H1 (cell line): ENCODE measurements at regions not wholly inside any gene's neighbourhood (a gene's known extent, or its start where the extent isn't known, plus 50 kb on each side); places are given as distances from the start of the nearest gene placed in this dataset.

Source experiments
- CTCF ChIA-PET: fragments of 300-600 bp; sonication (Branson Sonifier 250); formaldehyde crosslinking; loops from one replicate; lab custom pipeline; 2021; ENCODE audit not compliant: partially characterized antibody; lab: Charles Lee
- POLR2A ChIA-PET: fragments of 300-600 bp; sonication (Branson Sonifier 250); formaldehyde crosslinking; loops from one replicate; lab custom pipeline; 2021; ENCODE audit warnings: inconsistent platforms; ENCODE audit not compliant: partially characterized antibody; lab: Charles Lee
- DNase-seq, 2 experiments: peaks; one replicate each; pipeline versions ENCODE4 v3.0.0 to v3.0.0-alpha.2; 2010 to 2022; ENCODE audit warnings: low spot score in 2 of 2, low read depth in 1 of 2, mixed read lengths in 1 of 2
- FAIRE-seq: peaks from 2 replicates; lab custom pipeline; 2011; peaks lifted over from hg19 to GRCh38; lab: Jason Lieb, UNC
- H2AFZ ChIP-seq: 2 replicates; pipeline ENCODE4 v1.8.1; 2012; ENCODE audit warnings: low read length, inconsistent platforms
- H2AK5ac ChIP-seq: 2 replicates; pipeline ENCODE4 v1.6.1; 2013; ENCODE audit warnings: low read depth, low read length
- H2BK120ac ChIP-seq: replicated peaks from 2 replicates; pipeline ENCODE3; 2013; ENCODE audit warnings: low read depth, low read length, inconsistent platforms
- H2BK12ac ChIP-seq: 2 replicates; pipeline ENCODE4 v1.6.1; 2013; ENCODE audit warnings: low read depth, low read length
- H2BK15ac ChIP-seq: 2 replicates; pipeline ENCODE4 v1.6.1; 2013; ENCODE audit warnings: low read length
- H2BK20ac ChIP-seq: 2 replicates; pipeline ENCODE4 v1.6.1; 2013; ENCODE audit warnings: low read length
- H2BK5ac ChIP-seq: 2 replicates; pipeline ENCODE4 v1.6.1; 2013; ENCODE audit warnings: low read depth, low read length
- H3K14ac ChIP-seq: 2 replicates; pipeline ENCODE4 v1.6.1; 2013; ENCODE audit warnings: inconsistent platforms; ENCODE audit not compliant: insufficient read length
- H3K18ac ChIP-seq: 2 replicates; pipeline ENCODE4 v1.6.1; 2013; ENCODE audit warnings: low read length; ENCODE audit errors: extremely low read depth
- H3K23ac ChIP-seq: 2 replicates; pipeline ENCODE4 v1.6.1; 2013; ENCODE audit warnings: inconsistent platforms; ENCODE audit not compliant: insufficient read length
- H3K23me2 ChIP-seq: 2 replicates; pipeline ENCODE4 v1.6.1; 2013; ENCODE audit warnings: low read depth, low read length
- H3K27ac ChIP-seq: 2 replicates; pipeline ENCODE4 v1.6.1; 2011; ENCODE audit warnings: low read depth, low read length, inconsistent platforms
- H3K27me3 ChIP-seq, 4 experiments: replicated peaks in 1 of 4; 1 replicate in 1 of 4; 2 replicates in 3 of 4; pipeline versions ENCODE4 v1.6.1 to v1.8.1; 2011 to 2013; ENCODE audit warnings: low read length in 3 of 4, mild to moderate bottlenecking in 3 of 4, inconsistent platforms in 2 of 4, mixed read lengths in 2 of 4, moderate library complexity in 1 of 4; ENCODE audit not compliant: control insufficient read depth in 3 of 4, insufficient read depth in 3 of 4; ENCODE audit errors: extremely low read depth in 1 of 4
- H3K36me3 ChIP-seq, 4 experiments: 2 replicates each; pipeline versions ENCODE4 v1.6.1 to v1.8.1; 2011 to 2013; ENCODE audit warnings: mild to moderate bottlenecking in 4 of 4, low read length in 3 of 4, moderate library complexity in 2 of 4, control low read depth in 1 of 4, inconsistent platforms in 1 of 4; ENCODE audit not compliant: insufficient read depth in 4 of 4, control insufficient read depth in 2 of 4
- H3K4ac ChIP-seq: replicated peaks from 2 replicates; pipeline ENCODE3; 2013; ENCODE audit warnings: low read length, low read depth, mixed read lengths, inconsistent platforms; ENCODE audit not compliant: insufficient read length
- H3K4me1 ChIP-seq, 4 experiments: replicated peaks in 1 of 4; 1 replicate in 1 of 4; 2 replicates in 3 of 4; pipeline versions ENCODE4 v1.6.1 to v1.8.1; 2011 to 2013; ENCODE audit warnings: low read length in 3 of 4, inconsistent platforms in 2 of 4, mixed read lengths in 1 of 4; ENCODE audit not compliant: insufficient read depth in 4 of 4, control insufficient read depth in 3 of 4
- H3K4me2 ChIP-seq, 2 experiments: 2 replicates each; pipeline versions ENCODE4 v1.6.1 to v1.8.1; 2011 to 2013; ENCODE audit warnings: low read depth in 2 of 2, low read length in 2 of 2, control low read depth in 1 of 2, inconsistent platforms in 1 of 2, mild to moderate bottlenecking in 1 of 2; ENCODE audit not compliant: insufficient read depth in 1 of 2
- H3K4me3 ChIP-seq, 4 experiments: fragments of 200-600, 300-600 bp in 1 of 4; sonication (generic), shearing (Covaris generic), sonication (Bioruptor Twin) in 1 of 4; 2 replicates each; pipeline versions ENCODE4 v1.5.1 to v1.8.1; 2011 to 2016; ENCODE audit warnings: low read length in 4 of 4, low read depth in 3 of 4, control low read depth in 2 of 4, inconsistent platforms in 2 of 4, mild to moderate bottlenecking in 2 of 4, mixed read lengths in 1 of 4, moderate library complexity in 1 of 4; ENCODE audit not compliant: insufficient read depth in 2 of 4; ENCODE audit errors: extremely low read depth in 1 of 4
- H3K56ac ChIP-seq: replicated peaks from 2 replicates; pipeline ENCODE3; 2013; ENCODE audit warnings: low read depth, mild to moderate bottlenecking, mixed read lengths, low read length, inconsistent platforms; ENCODE audit not compliant: insufficient read length
- H3K79me1 ChIP-seq: 2 replicates; pipeline ENCODE4 v1.6.1; 2013; ENCODE audit warnings: low read depth, low read length, control low read depth
- H3K79me2 ChIP-seq, 2 experiments: 2 replicates each; pipeline versions ENCODE4 v1.6.1 to v1.8.1; 2012 to 2013; ENCODE audit warnings: low read length in 2 of 2, mild to moderate bottlenecking in 2 of 2, inconsistent platforms in 1 of 2; ENCODE audit not compliant: insufficient read depth in 2 of 2, control insufficient read depth in 1 of 2
- H3K9ac ChIP-seq, 4 experiments: replicated peaks in 1 of 4; 1 replicate in 1 of 4; 2 replicates in 3 of 4; pipeline versions ENCODE4 v1.6.1 to v1.8.1; 2011 to 2013; ENCODE audit warnings: low read depth in 3 of 4, low read length in 3 of 4, control low read depth in 2 of 4, mild to moderate bottlenecking in 2 of 4, moderate library complexity in 2 of 4, inconsistent platforms in 1 of 4; ENCODE audit errors: extremely low read depth in 1 of 4
- H3K9me3 ChIP-seq, 2 experiments: 2 replicates each; pipeline versions ENCODE4 v1.6.1 to v1.8.1; 2012 to 2013; ENCODE audit warnings: mild to moderate bottlenecking in 2 of 2, moderate library complexity in 2 of 2, control low read depth in 1 of 2, inconsistent platforms in 1 of 2, low read depth in 1 of 2, low read length in 1 of 2, mixed read lengths in 1 of 2; ENCODE audit not compliant: insufficient read depth in 2 of 2
- H4K20me1 ChIP-seq, 2 experiments: replicated peaks in 1 of 2; 2 replicates each; pipeline versions ENCODE3 to v1.8.1; 2011 to 2013; ENCODE audit warnings: inconsistent platforms in 2 of 2, low read length in 2 of 2, mild to moderate bottlenecking in 1 of 2; ENCODE audit not compliant: insufficient read depth in 2 of 2, control insufficient read depth in 1 of 2
- H4K5ac ChIP-seq: 2 replicates; pipeline ENCODE4 v1.6.1; 2013; ENCODE audit warnings: low read length, low read depth, mixed read lengths, inconsistent platforms; ENCODE audit not compliant: insufficient read length
- H4K8ac ChIP-seq: 2 replicates; pipeline ENCODE4 v1.8.0; 2013; ENCODE audit warnings: mild to moderate bottlenecking, moderate library complexity, low read length, inconsistent platforms; ENCODE audit not compliant: insufficient read depth; ENCODE audit errors: extremely low read depth
- H4K91ac ChIP-seq: replicated peaks from 2 replicates; pipeline ENCODE3; 2013; ENCODE audit warnings: low read length, mixed read lengths, inconsistent platforms; ENCODE audit not compliant: insufficient read length
- POU5F1 ChIP-seq: IDR thresholded peaks from 2 replicates; pipeline ENCODE4 v1.6.1; 2011; ENCODE audit warnings: low read depth, mild to moderate bottlenecking, low read length, moderate library complexity
- WGBS, 2 experiments: shearing (Covaris generic) in 1 of 2; methylation state at CpG; one replicate each; pipeline versions ENCODE4 v1.1.6 to v1.1.7; 2013 to 2015; ENCODE audit warnings: low lambda C conversion rate in 2 of 2, mixed read lengths in 2 of 2, inconsistent platforms in 1 of 2, low coverage in 1 of 2, missing lambda C conversion rate in 1 of 2; ENCODE audit not compliant: insufficient replicate concordance in 2 of 2, insufficient coverage in 1 of 2, insufficient read length in 1 of 2; ENCODE audit errors: extremely low coverage in 1 of 2, missing lambda C conversion rate in 1 of 2; 5-methylcytosine and 5-hydroxymethylcytosine counted together
- TF ChIP-seq, protein P1 (sequence below): IDR thresholded peaks from 2 replicates; pipeline ENCODE4 v1.6.1; 2012; ENCODE audit warnings: inconsistent platforms

DNA sequence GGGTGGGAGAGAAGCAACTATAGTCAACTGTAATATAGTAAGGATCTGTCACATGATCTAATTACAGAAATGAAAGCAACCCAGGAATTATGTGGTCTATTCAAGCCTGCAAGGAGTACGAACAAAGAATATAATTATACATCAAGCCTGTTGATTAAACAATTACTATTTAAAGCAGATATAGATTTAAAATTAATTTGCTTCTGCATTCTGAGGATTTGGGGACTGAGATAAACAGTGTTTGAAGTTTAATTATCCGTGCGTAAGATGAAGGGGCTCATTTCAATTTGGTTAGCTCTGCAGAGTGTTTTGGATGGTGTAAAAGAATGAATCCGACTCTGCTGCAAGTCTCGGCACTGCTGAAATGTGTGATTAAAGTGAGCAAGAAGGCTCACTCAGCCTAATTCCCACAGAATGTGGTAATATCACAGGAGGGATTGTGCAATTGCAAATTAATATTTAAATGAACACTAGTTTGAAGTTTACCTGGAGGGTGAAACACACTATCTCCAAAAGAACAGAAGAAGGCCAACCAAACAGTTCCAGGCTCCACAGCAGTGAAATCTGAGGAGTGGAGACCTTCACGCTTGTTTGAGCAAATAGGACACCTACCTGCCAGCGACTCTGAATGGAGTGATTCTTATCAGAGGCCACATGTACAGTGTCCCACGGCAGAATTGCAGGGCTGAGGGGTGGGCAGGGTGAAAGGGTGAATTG is 420.6 kb upstream of the SLC30A5 start:
- no peak overlapping the region for H3K4me2 ChIP-seq
- no peaks in the 10 kb centered on the region for H3K23me2 ChIP-seq
- DNase-seq, result no peak
- H3K4ac ChIP-seq, result no peak overlapping the region
- H4K5ac ChIP-seq, result no peak overlapping the region
- no peaks in the 10 kb centered on the region for H3K27me3 ChIP-seq
- H3K79me2 ChIP-seq, result no peaks in the 10 kb centered on the region
- no peak overlapping the region for H3K56ac ChIP-seq
- H3K23ac ChIP-seq, result no peak overlapping the region
- no peaks in the 10 kb centered on the region for H4K20me1 ChIP-seq
- no peak for FAIRE-seq
- TF ChIP-seq, protein P1, sequence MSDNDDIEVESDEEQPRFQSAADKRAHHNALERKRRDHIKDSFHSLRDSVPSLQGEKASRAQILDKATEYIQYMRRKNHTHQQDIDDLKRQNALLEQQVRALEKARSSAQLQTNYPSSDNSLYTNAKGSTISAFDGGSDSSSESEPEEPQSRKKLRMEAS, result no peak
- no peak for TF ChIP-seq POU5F1
- H3K9me3 ChIP-seq, result no peaks in the 10 kb centered on the region
- no peak overlapping the region for H4K8ac ChIP-seq
- H3K4me3 ChIP-seq, result no peak overlapping the region
- no peaks in the 10 kb centered on the region; a peak in 2 of 7 replicates for H3K4me1 ChIP-seq
- H3K36me3 ChIP-seq, result no peaks in the 10 kb centered on the region
- H2BK120ac ChIP-seq, result no peak overlapping the region
- H2AFZ ChIP-seq, result no peak overlapping the region
- H3K79me1 ChIP-seq, result no peaks in the 10 kb centered on the region
- no peak overlapping the region for H2BK5ac ChIP-seq
- no peak overlapping the region for H4K91ac ChIP-seq
- 91% methylated on average over 8 of the region's 8 CpGs; no CpG with 5 or more reads in 1 of the 2 experiments for WGBS, 2 experiments
- no peak overlapping the region for H3K9ac ChIP-seq
- POLR2A ChIA-PET, result no interaction called here
- CTCF ChIA-PET, result interaction anchor here (1.0 to 2.5 kb wide), 3 partner anchors 11 to 387 kb away, joined by 3 to 7 read pairs (median 3); no protein-coding TSS in a partner anchor
- no peak overlapping the region for H3K14ac ChIP-seq
- H2BK12ac ChIP-seq, result no peak overlapping the region
- H3K18ac ChIP-seq, result no peak overlapping the region
- H3K27ac ChIP-seq, result no peak overlapping the region
- H2AK5ac ChIP-seq, result no peak overlapping the region
- no peak overlapping the region for H2BK20ac ChIP-seq
- H2BK15ac ChIP-seq, result no peak overlapping the region
